PC-9 (cell line): ENCODE measurements at regions not wholly inside any gene's neighbourhood (a gene's known extent, or its start where the extent isn't known, plus 50 kb on each side); places are given as distances from the start of the nearest gene placed in this dataset.

Source experiments
- BruUV-seq: library from RNA; stranded (reverse); fragments of 400-500 nt; replicated peaks from 2 replicates; lab custom pipeline; 2021; lab: Mats Ljungman, UMichigan
- CTCF ChIA-PET: fragments of 300-600 bp; sonication (Branson Sonifier 250); formaldehyde crosslinking; loops from one replicate; lab custom pipeline; 2022; ENCODE audit warnings: antibody characterized with exemption; lab: Charles Lee
- POLR2A ChIA-PET: fragments of 300-600 bp; sonication (Branson Sonifier 250); formaldehyde crosslinking; loops from one replicate; lab custom pipeline; 2022; ENCODE audit warnings: antibody characterized with exemption; ENCODE audit not compliant: unreplicated experiment; lab: Charles Lee
- DNase-seq, 2 experiments: peaks; one replicate each; pipeline versions ENCODE4 v3.0.0 to v3.0.0-alpha.2; 2015 to 2022; ENCODE audit warnings: mixed read lengths in 1 of 2
- H2AFZ ChIP-seq: fragments of 200-600 bp; sonication (generic); 2 replicates; pipeline ENCODE4 v1.8.1; 2017; ENCODE audit warnings: antibody characterized with exemption
- H3F3A ChIP-seq: fragments of 200-600 bp; sonication (generic); 2 replicates; pipeline ENCODE4 v1.8.1; 2017; ENCODE audit warnings: antibody characterized with exemption, mild to moderate bottlenecking, low read depth; ENCODE audit not compliant: insufficient read depth
- H3K27ac ChIP-seq: fragments of 200-600 bp; sonication (generic); 2 replicates; pipeline ENCODE4 v1.6.1; 2016; ENCODE audit warnings: mixed run types
- H3K27me3 ChIP-seq: fragments of 200-600 bp; sonication (generic); 2 replicates; pipeline ENCODE4 v1.6.1; 2016; ENCODE audit warnings: low read depth, mixed run types; ENCODE audit not compliant: insufficient read depth
- H3K36me3 ChIP-seq: fragments of 200-600 bp; sonication (generic); 2 replicates; pipeline ENCODE4 v1.6.1; 2016; ENCODE audit warnings: low read depth, mixed run types
- H3K4me1 ChIP-seq: fragments of 200-600 bp; sonication (generic); replicated peaks from 2 replicates; pipeline ENCODE4 v1.6.1; 2016; ENCODE audit warnings: mixed run types; ENCODE audit not compliant: insufficient read depth
- H3K4me2 ChIP-seq: fragments of 200-600 bp; sonication (generic); 2 replicates; pipeline ENCODE4 v1.6.1; 2017; ENCODE audit warnings: mixed run types
- H3K4me3 ChIP-seq: fragments of 200-600 bp; sonication (generic); 2 replicates; pipeline ENCODE4 v1.6.1; 2016; ENCODE audit warnings: mixed run types
- H3K79me2 ChIP-seq: fragments of 200-600 bp; sonication (generic); 2 replicates; pipeline ENCODE4 v1.6.1; 2017; ENCODE audit warnings: low read depth, mixed run types
- H3K9me2 ChIP-seq: fragments of 200-600 bp; sonication (generic); 2 replicates; pipeline ENCODE4 v1.8.1; 2017; ENCODE audit warnings: mild to moderate bottlenecking; ENCODE audit not compliant: insufficient read depth
- H3K9me3 ChIP-seq: fragments of 200-600 bp; sonication (generic); 2 replicates; pipeline ENCODE4 v1.8.1; 2016; ENCODE audit warnings: low read depth; ENCODE audit not compliant: insufficient read depth
- H4K20me1 ChIP-seq: fragments of 200-600 bp; sonication (generic); 2 replicates; pipeline ENCODE4 v1.8.1; 2017; ENCODE audit not compliant: insufficient read depth
- EZH2 ChIP-seq: fragments of 200-600 bp; sonication (generic); IDR thresholded peaks from 2 replicates; pipeline ENCODE4 v1.8.0; 2017; ENCODE audit warnings: antibody characterized with exemption, low read depth
- intact Hi-C: fragments of 100-400 bp; cut with micrococcal nuclease; formaldehyde crosslinking; loops from one replicate; pipeline ENCODE4 v1.10.0; 2022; ENCODE audit not compliant: unreplicated experiment
- TF ChIP-seq, protein P1 (sequence below): fragments of 200-600 bp; sonication (generic); conservative IDR thresholded peaks from 2 replicates; pipeline ENCODE4 v1.6.1; 2017; ENCODE audit warnings: mixed run types, antibody characterized with exemption, mild to moderate bottlenecking, moderate library complexity

GRCh38 chr16:74104022-74104421 is 192.6 kb upstream of the PSMD7 start:
- Histone ChIP-seq H2AFZ (no peak overlapping the region), H3K9me2 (no peaks in the 10 kb centered on the region), H3K4me2 (no peak overlapping the region), H3K4me1 (no peaks in the 10 kb centered on the region), H3K27ac (no peak overlapping the region), H3F3A (no peaks in the 10 kb centered on the region), H3K79me2 (no peaks in the 10 kb centered on the region), H3K4me3 (no peak overlapping the region), H3K27me3 (peaks cover 21% of the 10 kb centered on the region), H3K9me3 (no peaks in the 10 kb centered on the region), H3K36me3 (no peaks in the 10 kb centered on the region), H4K20me1 (no peaks in the 10 kb centered on the region)
- no peak for DNase-seq
- TF ChIP-seq, protein P1, sequence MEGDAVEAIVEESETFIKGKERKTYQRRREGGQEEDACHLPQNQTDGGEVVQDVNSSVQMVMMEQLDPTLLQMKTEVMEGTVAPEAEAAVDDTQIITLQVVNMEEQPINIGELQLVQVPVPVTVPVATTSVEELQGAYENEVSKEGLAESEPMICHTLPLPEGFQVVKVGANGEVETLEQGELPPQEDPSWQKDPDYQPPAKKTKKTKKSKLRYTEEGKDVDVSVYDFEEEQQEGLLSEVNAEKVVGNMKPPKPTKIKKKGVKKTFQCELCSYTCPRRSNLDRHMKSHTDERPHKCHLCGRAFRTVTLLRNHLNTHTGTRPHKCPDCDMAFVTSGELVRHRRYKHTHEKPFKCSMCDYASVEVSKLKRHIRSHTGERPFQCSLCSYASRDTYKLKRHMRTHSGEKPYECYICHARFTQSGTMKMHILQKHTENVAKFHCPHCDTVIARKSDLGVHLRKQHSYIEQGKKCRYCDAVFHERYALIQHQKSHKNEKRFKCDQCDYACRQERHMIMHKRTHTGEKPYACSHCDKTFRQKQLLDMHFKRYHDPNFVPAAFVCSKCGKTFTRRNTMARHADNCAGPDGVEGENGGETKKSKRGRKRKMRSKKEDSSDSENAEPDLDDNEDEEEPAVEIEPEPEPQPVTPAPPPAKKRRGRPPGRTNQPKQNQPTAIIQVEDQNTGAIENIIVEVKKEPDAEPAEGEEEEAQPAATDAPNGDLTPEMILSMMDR: no peak
- TF ChIP-seq EZH2: no peak
- ChIA-PET CTCF (no interaction called here), POLR2A (no interaction called here)
- intact Hi-C loops: no loop called here
- BruUV-seq: no TSS peak

GRCh38 chr16:74101379-74102137 is 195.1 kb upstream of the PSMD7 start:
- Histone ChIP-seq H3K27me3 (peaks cover 32% of the 10 kb centered on the region), H3F3A (no peaks in the 10 kb centered on the region), H2AFZ (no peak overlapping the region), H3K79me2 (no peaks in the 10 kb centered on the region), H3K4me1 (no peaks in the 10 kb centered on the region), H3K27ac (no peak overlapping the region), H3K4me3 (no peak overlapping the region), H3K9me2 (no peaks in the 10 kb centered on the region), H3K9me3 (no peaks in the 10 kb centered on the region), H4K20me1 (no peaks in the 10 kb centered on the region), H3K4me2 (no peak overlapping the region), H3K36me3 (no peaks in the 10 kb centered on the region)
- BruUV-seq: no TSS peak
- intact Hi-C loops: no loop called here
- ChIA-PET POLR2A (no interaction called here), CTCF (no interaction called here)
- no peak for TF ChIP-seq EZH2
- TF ChIP-seq, protein P1: no peak
- no peak for DNase-seq

- no peak overlapping the region for H3K4me3 ChIP-seq
- no peak overlapping the region for H2AFZ ChIP-seq
- H3K9me3 ChIP-seq: no peaks in the 10 kb centered on the region
- no peaks in the 10 kb centered on the region for H3K79me2 ChIP-seq
- CTCF ChIA-PET: no interaction called here
- no peak overlapping the region for H3K4me2 ChIP-seq
- no peaks in the 10 kb centered on the region for H3F3A ChIP-seq
- H3K4me1 ChIP-seq: no peaks in the 10 kb centered on the region
- no peaks in the 10 kb centered on the region for H3K36me3 ChIP-seq
- no TSS peak for BruUV-seq
- no peak for TF ChIP-seq EZH2
- TF ChIP-seq, protein P1: no peak
- H3K27me3 ChIP-seq: peaks cover 32% of the 10 kb centered on the region
- H4K20me1 ChIP-seq: no peaks in the 10 kb centered on the region
- H3K9me2 ChIP-seq: no peaks in the 10 kb centered on the region
- no peak overlapping the region for H3K27ac ChIP-seq
- POLR2A ChIA-PET: no interaction called here
- no peak for DNase-seq
- intact Hi-C loops: no loop called here
These were observed 196.0 kb upstream of the PSMD7 start for GRCh38 chr16:74100395-74101326.
